ENCODE measurements at regions not wholly inside any gene's neighbourhood (a gene's known extent, or its start where the extent isn't known, plus 50 kb on each side); places are given as distances from the start of the nearest gene placed in this dataset.

DNA sequence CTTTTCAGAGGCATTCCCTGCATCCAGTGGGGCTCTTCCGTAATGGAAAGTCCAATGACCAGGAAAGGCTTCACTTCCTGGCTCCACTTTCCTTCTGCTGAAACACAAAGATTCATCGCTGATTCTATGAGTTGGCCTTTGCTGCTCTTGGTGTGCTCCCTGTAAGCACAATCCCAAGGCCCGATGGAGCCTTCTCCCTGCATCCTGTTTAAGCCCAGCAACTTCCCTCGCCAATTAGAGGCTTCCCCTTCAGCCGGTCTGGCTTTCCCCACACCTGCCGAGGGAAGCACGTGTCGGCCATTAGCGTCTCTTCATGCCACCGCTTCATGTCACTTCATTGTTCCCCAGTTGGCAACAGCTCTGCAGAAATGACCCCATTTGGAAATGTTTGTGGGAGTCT lies 693.9 kb downstream of the MED13L start:
- POLR2A ChIA-PET, result interaction anchor here (0.5 kb wide), 1 partner anchor 39 kb away, joined by 3 read pairs; no protein-coding TSS in a partner anchor
- TF ChIP-seq ZNF384 (IDR thresholded peaks at IDR 0.05), result no peak
- no peak for TF ChIP-seq ELF4 (IDR thresholded peaks at IDR 0.05)
- no peak for TF ChIP-seq NFRKB (IDR thresholded peaks at IDR 0.05)
- no peak for TF ChIP-seq FOXA1 (IDR thresholded peaks at IDR 0.05)
- no peak for TF ChIP-seq BHLHE40 (IDR thresholded peaks at IDR 0.05; ENCODE audit: borderline replicate concordance)
- no peak for TF ChIP-seq FOXK2 (IDR thresholded peaks at IDR 0.05)
- TF ChIP-seq L3MBTL2 (conservative IDR thresholded peaks at IDR 0.05), result no peak
- no peak for TF ChIP-seq TARDBP (IDR thresholded peaks at IDR 0.05)
- TF ChIP-seq HDGF (IDR thresholded peaks at IDR 0.05; ENCODE audit: borderline replicate concordance), result no peak
- TF ChIP-seq, protein P1, sequence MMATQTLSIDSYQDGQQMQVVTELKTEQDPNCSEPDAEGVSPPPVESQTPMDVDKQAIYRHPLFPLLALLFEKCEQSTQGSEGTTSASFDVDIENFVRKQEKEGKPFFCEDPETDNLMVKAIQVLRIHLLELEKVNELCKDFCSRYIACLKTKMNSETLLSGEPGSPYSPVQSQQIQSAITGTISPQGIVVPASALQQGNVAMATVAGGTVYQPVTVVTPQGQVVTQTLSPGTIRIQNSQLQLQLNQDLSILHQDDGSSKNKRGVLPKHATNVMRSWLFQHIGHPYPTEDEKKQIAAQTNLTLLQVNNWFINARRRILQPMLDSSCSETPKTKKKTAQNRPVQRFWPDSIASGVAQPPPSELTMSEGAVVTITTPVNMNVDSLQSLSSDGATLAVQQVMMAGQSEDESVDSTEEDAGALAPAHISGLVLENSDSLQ (IDR thresholded peaks at IDR 0.05), result no peak
- TF ChIP-seq SP1 (IDR thresholded peaks at IDR 0.05), result no peak
- no peak for TF ChIP-seq ARNT (IDR thresholded peaks at IDR 0.05)
- no peak for TF ChIP-seq FOXM1 (IDR thresholded peaks at IDR 0.05; ENCODE audit: borderline replicate concordance)
- no peak for DNase-seq (ENCODE audit: extremely low spot score)
- CTCF ChIA-PET, result no interaction called here

DNA sequence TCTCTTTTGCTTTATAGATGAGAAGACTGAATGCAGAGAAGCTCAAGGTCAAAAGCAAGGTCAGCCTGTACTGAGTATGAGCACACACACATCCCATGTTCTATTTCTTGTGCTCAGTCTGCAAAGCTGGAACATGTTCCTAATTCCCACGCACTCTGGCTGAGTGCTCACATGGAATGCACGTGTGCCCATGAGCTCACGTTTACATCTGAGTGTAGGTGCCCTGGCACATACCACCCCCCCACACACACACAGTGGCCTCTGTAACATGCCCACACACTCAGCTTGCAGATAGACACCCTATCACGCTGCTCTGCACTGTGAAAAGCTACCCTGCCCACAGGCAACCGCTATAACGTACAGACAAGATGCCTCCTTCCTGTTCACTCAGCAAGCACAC lies 700.1 kb downstream of the MED13L start:
- ChIA-PET POLR2A (no interaction called here), CTCF (no interaction called here)
- DNase-seq (ENCODE audit: extremely low spot score), result no peak
- TF ChIP-seq TARDBP (IDR thresholded peaks at IDR 0.05), result no peak
- no peak for TF ChIP-seq ELF4 (IDR thresholded peaks at IDR 0.05)
- no peak for TF ChIP-seq FOXK2 (IDR thresholded peaks at IDR 0.05)
- no peak for TF ChIP-seq ARNT (IDR thresholded peaks at IDR 0.05)
- TF ChIP-seq, protein P1 (IDR thresholded peaks at IDR 0.05), result no peak
- TF ChIP-seq HDGF (IDR thresholded peaks at IDR 0.05; ENCODE audit: borderline replicate concordance), result no peak
- TF ChIP-seq CTBP1 (IDR thresholded peaks at IDR 0.05; ENCODE audit: borderline replicate concordance), result no peak
- no peak for TF ChIP-seq FOXM1 (IDR thresholded peaks at IDR 0.05; ENCODE audit: borderline replicate concordance)
- TF ChIP-seq ZNF384 (IDR thresholded peaks at IDR 0.05), result no peak
- TF ChIP-seq LEF1 (IDR thresholded peaks at IDR 0.05; ENCODE audit: borderline replicate concordance), result no peak
- TF ChIP-seq SUZ12 (IDR thresholded peaks at IDR 0.05), result no peak
- no peak for TF ChIP-seq FOXA1 (IDR thresholded peaks at IDR 0.05)

DNA sequence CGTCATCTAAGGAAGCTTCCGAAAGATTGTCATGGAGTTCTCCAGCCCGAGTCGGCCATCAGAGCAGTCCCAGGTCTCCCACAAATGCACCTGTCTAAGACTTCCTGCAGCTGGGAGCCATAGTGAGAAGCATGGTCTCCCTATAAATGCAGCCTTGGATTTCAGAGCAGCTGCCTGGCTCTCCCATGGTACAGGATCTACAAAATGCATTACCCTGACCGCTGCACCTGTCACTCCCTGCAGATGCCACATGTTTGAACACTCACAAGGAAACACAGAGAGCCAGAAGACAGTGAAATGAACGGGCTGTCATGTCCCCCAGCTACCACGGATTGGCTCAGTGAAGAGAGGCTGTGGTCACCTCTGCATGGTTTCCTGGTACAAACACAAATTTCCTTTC lies 702.7 kb downstream of the MED13L start:
- DNase-seq (ENCODE audit: extremely low spot score), result no peak
- TF ChIP-seq HDGF (IDR thresholded peaks at IDR 0.05; ENCODE audit: borderline replicate concordance) (no peak), CTBP1 (IDR thresholded peaks at IDR 0.05; ENCODE audit: borderline replicate concordance) (no peak), BHLHE40 (IDR thresholded peaks at IDR 0.05; ENCODE audit: borderline replicate concordance) (no peak), NFRKB (IDR thresholded peaks at IDR 0.05) (no peak), L3MBTL2 (conservative IDR thresholded peaks at IDR 0.05) (no peak), ZNF384 (IDR thresholded peaks at IDR 0.05) (no peak), TARDBP (IDR thresholded peaks at IDR 0.05) (no peak), SUZ12 (IDR thresholded peaks at IDR 0.05) (no peak), ELF4 (IDR thresholded peaks at IDR 0.05) (no peak), FOXA1 (IDR thresholded peaks at IDR 0.05) (no peak), LEF1 (IDR thresholded peaks at IDR 0.05; ENCODE audit: borderline replicate concordance) (no peak)
- TF ChIP-seq, protein P1 (IDR thresholded peaks at IDR 0.05), result no peak
- POLR2A ChIA-PET, result no interaction called here
- CTCF ChIA-PET, result no interaction called here

DNA sequence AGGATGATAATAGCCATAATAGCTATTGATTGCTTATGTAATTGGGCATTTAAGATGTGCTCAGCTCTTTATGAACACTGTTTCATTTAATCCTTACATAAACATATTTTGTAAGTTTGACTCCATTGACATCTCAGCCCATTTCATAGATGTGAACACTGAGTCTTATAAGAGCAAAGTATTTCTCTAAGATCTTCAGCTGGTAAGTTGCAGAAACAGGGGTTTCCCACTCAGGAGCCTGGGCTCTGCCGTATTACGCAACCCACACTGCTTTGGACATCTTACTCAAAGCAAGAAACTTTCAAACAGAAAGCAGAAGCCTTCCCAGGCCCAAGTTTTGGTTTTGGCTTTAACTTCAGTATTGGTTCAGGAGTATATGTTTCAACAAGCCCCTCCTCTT lies 705.1 kb downstream of the MED13L start:
- CTCF ChIA-PET, result no interaction called here
- no peak for DNase-seq (ENCODE audit: extremely low spot score)
- no peak for TF ChIP-seq BHLHE40 (IDR thresholded peaks at IDR 0.05; ENCODE audit: borderline replicate concordance)
- no peak for TF ChIP-seq ZNF384 (IDR thresholded peaks at IDR 0.05)
- TF ChIP-seq, protein P1 (IDR thresholded peaks at IDR 0.05), result no peak
- no peak for TF ChIP-seq LEF1 (IDR thresholded peaks at IDR 0.05; ENCODE audit: borderline replicate concordance)
- no peak for TF ChIP-seq FOXK2 (IDR thresholded peaks at IDR 0.05)
- TF ChIP-seq ELF4 (IDR thresholded peaks at IDR 0.05), result no peak
- TF ChIP-seq L3MBTL2 (conservative IDR thresholded peaks at IDR 0.05), result no peak
- no peak for TF ChIP-seq CTBP1 (IDR thresholded peaks at IDR 0.05; ENCODE audit: borderline replicate concordance)
- no peak for TF ChIP-seq HDGF (IDR thresholded peaks at IDR 0.05; ENCODE audit: borderline replicate concordance)
- no peak for TF ChIP-seq FOXM1 (IDR thresholded peaks at IDR 0.05; ENCODE audit: borderline replicate concordance)
- POLR2A ChIA-PET, result no interaction called here

DNA sequence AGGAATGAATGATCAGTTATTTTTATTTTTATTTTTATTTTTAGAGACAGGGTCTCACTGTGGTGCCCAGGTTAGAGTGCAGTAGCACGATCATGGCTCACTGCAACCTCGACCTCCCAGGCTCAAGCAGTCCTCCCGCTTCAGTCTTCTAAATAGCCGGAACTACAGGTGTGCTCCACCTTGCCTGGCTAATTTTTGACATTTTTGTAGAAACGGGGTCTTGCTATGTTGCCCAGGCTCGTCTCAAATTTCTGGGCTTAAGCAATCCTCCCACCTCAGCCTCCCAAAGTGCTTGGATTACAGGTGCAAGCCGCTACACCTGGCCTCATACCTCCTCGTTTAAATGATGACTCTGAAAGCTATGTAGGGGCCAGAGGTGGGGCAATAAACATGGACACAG lies 706.0 kb downstream of the MED13L start:
- ChIA-PET CTCF (no interaction called here), POLR2A (no interaction called here)
- TF ChIP-seq LEF1 (IDR thresholded peaks at IDR 0.05; ENCODE audit: borderline replicate concordance), result no peak
- no peak for TF ChIP-seq TARDBP (IDR thresholded peaks at IDR 0.05)
- no peak for TF ChIP-seq NFRKB (IDR thresholded peaks at IDR 0.05)
- TF ChIP-seq FOXM1 (IDR thresholded peaks at IDR 0.05; ENCODE audit: borderline replicate concordance), result no peak
- TF ChIP-seq ARNT (IDR thresholded peaks at IDR 0.05), result no peak
- no peak for TF ChIP-seq ELF4 (IDR thresholded peaks at IDR 0.05)
- TF ChIP-seq, protein P1 (IDR thresholded peaks at IDR 0.05), result no peak
- TF ChIP-seq CTBP1 (IDR thresholded peaks at IDR 0.05; ENCODE audit: borderline replicate concordance), result no peak
- TF ChIP-seq BHLHE40 (IDR thresholded peaks at IDR 0.05; ENCODE audit: borderline replicate concordance), result no peak
- no peak for TF ChIP-seq FOXA1 (IDR thresholded peaks at IDR 0.05)
- TF ChIP-seq FOXK2 (IDR thresholded peaks at IDR 0.05), result no peak
- DNase-seq (ENCODE audit: extremely low spot score), result no peak
